B cell (primary cell): ENCODE measurements at regions not wholly inside any gene's neighbourhood (a gene's known extent, or its start where the extent isn't known, plus 50 kb on each side); places are given as distances from the start of the nearest gene placed in this dataset.

Source experiments
- EZH2 ChIP-seq: IDR thresholded peaks from 2 replicates; pipeline ENCODE4 v1.6.1; 2012; ENCODE audit warnings: borderline replicate concordance, low read depth, mild to moderate bottlenecking, moderate library complexity, low read length; ENCODE audit not compliant: insufficient read depth, poor library complexity, severe bottlenecking
- TF ChIP-seq, protein P1 (sequence below): fragments of 200-600 bp; IDR thresholded peaks from one replicate; pipeline ENCODE4 v1.8.0; 2022; ENCODE audit warnings: antibody characterized with exemption, mild to moderate bottlenecking

DNA sequence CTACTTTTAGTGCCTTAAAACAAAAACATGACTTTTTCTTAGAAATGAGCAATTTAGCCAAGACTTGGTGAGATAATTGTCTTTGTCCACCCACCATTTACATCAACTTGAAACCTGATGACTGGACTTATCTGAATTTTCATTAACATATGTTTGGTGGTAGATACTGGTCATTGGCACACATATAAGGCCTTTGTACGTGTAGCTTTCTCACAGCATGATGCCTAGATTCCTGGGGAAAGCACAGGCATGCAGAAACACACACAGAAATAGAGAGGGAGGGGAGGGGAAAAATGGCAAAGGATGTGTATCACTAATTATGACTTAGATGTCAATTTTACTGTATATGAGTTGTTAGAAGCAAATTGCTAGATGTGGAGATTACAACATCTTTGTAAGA, 488.4 kb downstream of the NXPH1 start:
- TF ChIP-seq EZH2, result no peak
- TF ChIP-seq, protein P1, sequence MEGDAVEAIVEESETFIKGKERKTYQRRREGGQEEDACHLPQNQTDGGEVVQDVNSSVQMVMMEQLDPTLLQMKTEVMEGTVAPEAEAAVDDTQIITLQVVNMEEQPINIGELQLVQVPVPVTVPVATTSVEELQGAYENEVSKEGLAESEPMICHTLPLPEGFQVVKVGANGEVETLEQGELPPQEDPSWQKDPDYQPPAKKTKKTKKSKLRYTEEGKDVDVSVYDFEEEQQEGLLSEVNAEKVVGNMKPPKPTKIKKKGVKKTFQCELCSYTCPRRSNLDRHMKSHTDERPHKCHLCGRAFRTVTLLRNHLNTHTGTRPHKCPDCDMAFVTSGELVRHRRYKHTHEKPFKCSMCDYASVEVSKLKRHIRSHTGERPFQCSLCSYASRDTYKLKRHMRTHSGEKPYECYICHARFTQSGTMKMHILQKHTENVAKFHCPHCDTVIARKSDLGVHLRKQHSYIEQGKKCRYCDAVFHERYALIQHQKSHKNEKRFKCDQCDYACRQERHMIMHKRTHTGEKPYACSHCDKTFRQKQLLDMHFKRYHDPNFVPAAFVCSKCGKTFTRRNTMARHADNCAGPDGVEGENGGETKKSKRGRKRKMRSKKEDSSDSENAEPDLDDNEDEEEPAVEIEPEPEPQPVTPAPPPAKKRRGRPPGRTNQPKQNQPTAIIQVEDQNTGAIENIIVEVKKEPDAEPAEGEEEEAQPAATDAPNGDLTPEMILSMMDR, result no peak
